Neural progenitor cell (in vitro differentiated cells): ENCODE measurements at regions not wholly inside any gene's neighbourhood (a gene's known extent, or its start where the extent isn't known, plus 50 kb on each side); places are given as distances from the start of the nearest gene placed in this dataset.

Experiments used
- CTCF ChIP-seq: fragments of 200-600 bp; sonication (generic); IDR thresholded peaks from 2 replicates; pipeline ENCODE4 v1.5.1; 2017; ENCODE audit warnings: antibody characterized with exemption, mild to moderate bottlenecking
- EZH2phosphoT487 ChIP-seq: fragments of 200-600 bp; sonication (generic); IDR thresholded peaks from 2 replicates; pipeline ENCODE4 v1.6.1; 2017; ENCODE audit warnings: antibody characterized with exemption

DNA sequence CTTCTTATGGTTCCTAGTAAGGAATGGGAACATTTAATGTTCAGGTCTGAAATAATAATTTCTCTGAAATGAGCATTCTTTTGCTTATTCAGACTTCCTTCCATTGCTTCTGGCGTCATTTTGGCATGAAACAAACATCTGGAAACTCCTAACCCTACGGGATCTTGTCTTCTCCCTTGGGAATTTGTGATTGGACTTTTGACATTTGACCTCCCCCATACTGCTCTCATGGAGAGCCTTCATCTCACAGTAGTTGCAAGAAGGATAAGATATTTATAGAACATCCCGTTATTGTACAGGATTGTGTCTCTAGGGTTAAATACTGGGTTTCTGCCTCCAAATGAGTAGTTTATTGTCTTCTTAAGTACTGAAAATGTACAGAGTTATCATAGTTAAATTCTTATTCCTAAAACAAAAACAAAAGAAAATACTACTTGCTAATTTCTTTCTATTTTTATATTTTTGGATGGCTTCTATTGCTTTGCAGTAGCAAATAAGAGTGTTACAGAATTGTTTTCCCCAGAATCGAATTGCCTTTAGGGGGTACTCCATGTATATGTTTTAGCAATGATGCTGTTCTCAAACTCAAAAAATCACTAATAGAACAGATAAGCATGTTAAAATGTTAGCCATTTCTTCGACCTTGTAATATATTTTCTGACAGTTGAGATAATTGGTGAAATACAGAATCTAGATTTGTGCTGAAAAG is 366.8 kb downstream of the DLEU7 start:
- TF ChIP-seq CTCF, result no peak
- TF ChIP-seq EZH2phosphoT487, result no peak
